Fibroblast of pulmonary artery (primary cell): ENCODE measurements at regions not wholly inside any gene's neighbourhood (a gene's known extent, or its start where the extent isn't known, plus 50 kb on each side); places are given as distances from the start of the nearest gene placed in this dataset.

Experiments
- DNase-seq: peaks from one replicate; pipeline ENCODE4 v3.0.0-alpha.2; 2010; ENCODE audit warnings: low read depth
- H3K4me3 ChIP-seq: replicated peaks from 2 replicates; pipeline ENCODE4 v1.5.1; 2011; ENCODE audit warnings: low read depth, mild to moderate bottlenecking, control low read depth, low read length, moderate library complexity
- TF ChIP-seq, protein P1 (sequence below): IDR thresholded peaks from 2 replicates; pipeline ENCODE4 v1.5.1; 2011; ENCODE audit warnings: mild to moderate bottlenecking, control low read depth, low read length, inconsistent platforms; ENCODE audit errors: missing control alignments

DNA sequence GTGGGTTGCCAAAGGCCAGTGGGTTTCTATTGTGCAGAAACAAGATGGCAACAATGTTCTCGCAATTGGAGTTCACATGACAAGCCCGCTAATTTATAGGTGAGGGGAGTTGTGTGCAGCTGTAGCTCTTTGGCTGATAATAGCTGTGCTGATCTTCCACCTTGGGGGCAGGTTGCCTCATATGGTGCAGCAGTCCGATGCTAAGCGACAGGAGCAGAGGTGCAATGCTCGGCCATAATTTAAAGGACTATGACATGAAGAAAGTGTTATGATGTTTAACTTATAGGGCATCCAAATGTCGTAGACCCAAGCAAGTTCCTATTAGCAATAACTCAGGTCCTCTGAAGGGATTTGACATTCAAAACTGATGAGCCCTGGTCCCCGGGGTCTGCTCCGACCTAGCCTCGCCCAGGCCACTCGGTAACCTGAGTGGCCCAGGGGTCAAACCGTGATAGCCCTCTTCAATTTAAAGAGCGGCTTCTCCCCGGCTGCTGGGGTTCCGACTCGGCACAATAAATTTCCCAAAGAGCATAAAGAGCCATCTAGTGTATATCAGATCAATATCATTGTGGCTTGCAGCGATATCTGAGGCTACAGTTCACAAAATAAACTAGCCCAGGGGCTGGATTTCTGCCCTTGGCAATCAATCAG, 724.0 kb downstream of the IRX1 start:
- TF ChIP-seq, protein P1, sequence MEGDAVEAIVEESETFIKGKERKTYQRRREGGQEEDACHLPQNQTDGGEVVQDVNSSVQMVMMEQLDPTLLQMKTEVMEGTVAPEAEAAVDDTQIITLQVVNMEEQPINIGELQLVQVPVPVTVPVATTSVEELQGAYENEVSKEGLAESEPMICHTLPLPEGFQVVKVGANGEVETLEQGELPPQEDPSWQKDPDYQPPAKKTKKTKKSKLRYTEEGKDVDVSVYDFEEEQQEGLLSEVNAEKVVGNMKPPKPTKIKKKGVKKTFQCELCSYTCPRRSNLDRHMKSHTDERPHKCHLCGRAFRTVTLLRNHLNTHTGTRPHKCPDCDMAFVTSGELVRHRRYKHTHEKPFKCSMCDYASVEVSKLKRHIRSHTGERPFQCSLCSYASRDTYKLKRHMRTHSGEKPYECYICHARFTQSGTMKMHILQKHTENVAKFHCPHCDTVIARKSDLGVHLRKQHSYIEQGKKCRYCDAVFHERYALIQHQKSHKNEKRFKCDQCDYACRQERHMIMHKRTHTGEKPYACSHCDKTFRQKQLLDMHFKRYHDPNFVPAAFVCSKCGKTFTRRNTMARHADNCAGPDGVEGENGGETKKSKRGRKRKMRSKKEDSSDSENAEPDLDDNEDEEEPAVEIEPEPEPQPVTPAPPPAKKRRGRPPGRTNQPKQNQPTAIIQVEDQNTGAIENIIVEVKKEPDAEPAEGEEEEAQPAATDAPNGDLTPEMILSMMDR: no peak
- no peak overlapping the region for H3K4me3 ChIP-seq
- no peak for DNase-seq

DNA sequence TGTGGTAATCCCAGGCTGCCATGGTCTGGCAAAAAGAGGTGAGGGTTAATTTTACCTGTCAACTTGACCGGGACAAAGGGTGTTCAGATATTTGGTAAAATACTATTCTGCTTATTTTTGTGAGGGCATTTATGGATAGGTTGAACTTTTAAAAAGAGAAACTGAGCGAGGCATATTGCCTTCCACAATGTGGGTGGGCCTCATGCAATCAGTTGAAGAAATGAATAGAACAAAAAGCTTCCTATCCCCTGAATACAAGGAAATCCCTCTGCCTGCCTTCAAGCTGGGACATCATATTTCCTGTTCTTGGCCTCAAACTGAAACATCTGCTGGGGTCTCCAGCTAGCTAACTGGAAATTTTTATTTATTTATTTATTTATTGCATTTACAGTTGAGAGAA, 734.7 kb downstream of the IRX1 start:
- no peak for DNase-seq
- TF ChIP-seq, protein P1: no peak
- H3K4me3 ChIP-seq: no peak overlapping the region

DNA sequence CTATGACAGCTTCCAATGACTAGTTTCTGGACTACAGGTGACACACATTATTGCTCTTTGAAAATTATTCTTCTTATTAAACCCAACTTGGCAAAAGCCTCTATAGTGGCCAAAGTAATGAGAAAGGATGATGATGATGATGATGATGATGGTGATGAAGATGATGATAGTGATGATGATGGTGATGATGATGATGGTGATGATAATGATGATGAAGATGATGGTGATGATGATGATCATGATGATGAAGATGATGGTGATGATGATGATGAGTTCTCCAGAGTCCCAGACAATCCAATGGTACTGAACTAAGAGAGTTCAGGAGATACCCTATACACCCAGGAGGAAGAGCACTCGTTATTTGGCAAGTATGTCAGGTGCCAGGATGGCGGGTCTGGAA, 739.4 kb downstream of the IRX1 start:
- DNase-seq: no peak
- TF ChIP-seq, protein P1: no peak

DNA sequence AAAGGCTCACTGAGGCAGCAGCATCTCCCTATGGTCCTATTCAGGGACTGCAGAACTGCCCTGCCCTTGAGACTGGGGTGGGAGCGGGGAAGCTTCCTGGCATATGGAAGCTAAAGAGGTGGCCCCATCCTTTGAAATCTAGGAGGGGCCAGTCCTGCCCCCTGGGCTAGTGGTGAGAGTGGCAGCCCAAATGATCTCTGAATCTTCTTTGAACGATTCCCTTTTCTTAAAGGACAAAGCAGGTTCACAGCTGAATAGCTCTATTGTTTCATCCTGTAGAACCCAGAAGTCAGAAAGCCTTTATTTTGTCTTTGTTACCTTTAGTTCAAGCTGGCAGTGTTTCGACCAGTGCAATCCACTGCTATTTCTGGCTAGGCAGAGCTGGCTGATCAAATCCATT, 741.9 kb downstream of the IRX1 start:
- TF ChIP-seq, protein P1: no peak
- H3K4me3 ChIP-seq: no peak overlapping the region
- DNase-seq: no peak

More for the DNA sequence above, 739.4 kb downstream of the IRX1 start:
- no peak overlapping the region for H3K4me3 ChIP-seq

DNA sequence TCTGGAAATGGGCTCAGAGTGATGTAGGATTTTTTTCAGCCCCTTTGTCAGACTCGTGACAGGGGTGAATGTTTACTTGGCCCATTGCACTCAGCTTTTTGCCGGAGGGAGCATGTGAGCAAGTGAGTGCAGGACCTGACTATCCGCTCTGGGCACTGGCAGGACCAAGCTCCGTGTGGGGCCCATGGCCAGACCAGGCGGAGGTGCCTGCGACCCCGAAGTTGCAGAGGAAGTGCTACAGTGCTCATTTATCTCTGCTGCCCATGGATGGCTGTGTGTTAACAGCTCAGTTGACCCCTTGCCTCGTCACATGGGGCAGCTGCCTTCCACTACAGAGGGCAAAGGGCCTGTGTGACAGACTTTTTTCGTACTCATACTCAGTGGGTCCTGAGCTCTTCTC, 744.3 kb downstream of the IRX1 start:
- no peak overlapping the region for H3K4me3 ChIP-seq
- TF ChIP-seq, protein P1: no peak
- DNase-seq: no peak

DNA sequence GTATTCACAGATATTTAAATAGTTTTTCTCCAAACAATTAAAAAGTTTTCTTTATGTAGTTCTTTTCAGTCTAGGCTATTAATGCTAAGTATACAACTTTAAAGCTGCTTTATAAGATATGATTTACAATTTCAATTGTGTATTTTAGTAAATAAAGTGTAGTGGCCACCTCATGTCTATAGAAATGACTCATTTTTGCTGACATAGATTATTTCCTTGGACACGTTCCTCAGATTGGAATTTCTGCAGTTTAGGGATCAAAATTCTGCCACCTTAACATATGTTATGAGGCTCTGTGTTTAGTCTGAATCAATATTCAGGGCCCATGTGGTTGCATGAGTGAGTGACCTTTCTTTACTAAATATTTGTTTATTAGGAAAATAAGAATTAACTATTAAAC, 750.2 kb downstream of the IRX1 start:
- TF ChIP-seq, protein P1: no peak
- H3K4me3 ChIP-seq: no peak overlapping the region
- DNase-seq: no peak

DNA sequence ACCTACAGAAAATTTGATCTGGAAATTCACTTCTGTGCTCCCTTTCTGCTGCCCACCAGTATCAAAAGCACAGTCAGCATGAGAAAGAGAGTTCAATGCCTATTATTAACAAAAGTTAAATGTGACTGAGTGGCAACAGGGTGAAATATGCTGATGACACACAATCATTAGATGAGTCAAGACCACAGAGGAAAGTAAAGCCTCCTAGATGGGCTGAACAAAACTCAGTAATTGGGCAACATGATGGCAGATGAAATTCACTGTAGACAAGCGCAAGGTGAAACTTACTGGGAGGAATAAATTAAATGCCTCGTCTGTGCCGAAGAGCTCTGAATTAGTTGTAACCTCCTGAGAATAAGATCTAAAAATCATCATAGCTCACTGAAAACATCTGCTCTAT, 752.8 kb downstream of the IRX1 start:
- H3K4me3 ChIP-seq: no peak overlapping the region
- DNase-seq: no peak
- TF ChIP-seq, protein P1: no peak
